ENCODE measurements at regions not wholly inside any gene's neighbourhood (a gene's known extent, or its start where the extent isn't known, plus 50 kb on each side); places are given as distances from the start of the nearest gene placed in this dataset.

DNA sequence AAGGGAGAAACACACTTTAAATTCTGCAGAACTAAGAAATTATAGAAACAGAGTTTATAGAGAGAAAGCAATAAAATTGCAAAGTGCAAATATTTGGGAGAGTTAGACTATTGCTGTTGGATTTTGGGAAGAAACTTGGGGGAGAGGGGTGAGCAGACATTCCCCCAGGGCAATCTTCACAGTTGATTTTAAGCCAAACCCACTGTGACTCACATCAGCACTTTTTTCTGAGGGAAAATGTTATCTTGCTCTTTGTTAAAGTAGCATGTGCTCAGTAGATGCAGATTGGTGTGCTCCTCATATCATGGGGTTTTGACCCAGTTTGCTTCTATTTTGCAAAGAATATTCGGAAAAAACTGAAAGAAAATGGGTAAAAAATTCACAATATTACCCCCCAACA, 367.6 kb downstream of the CDH11 start:
- H3K4me3 ChIP-seq = no peak overlapping the region
- no peaks in the 10 kb centered on the region for H4K20me1 ChIP-seq (ENCODE audit: insufficient read depth, poor library complexity, severe bottlenecking)
- no peaks in the 10 kb centered on the region for H3K9me3 ChIP-seq (ENCODE audit: low read depth)
- no peak overlapping the region for H2AFZ ChIP-seq
- no peaks in the 10 kb centered on the region for H3K79me2 ChIP-seq
- 74% methylated on average over 1 of the region's 1 CpG for WGBS (ENCODE audit: low lambda C conversion rate, missing lambda C conversion rate)
- no peaks in the 10 kb centered on the region for H3K36me3 ChIP-seq (replicated peaks; ENCODE audit: insufficient read depth, low read depth)
- H3K27me3 ChIP-seq = no peaks in the 10 kb centered on the region
- TF ChIP-seq, protein P1, sequence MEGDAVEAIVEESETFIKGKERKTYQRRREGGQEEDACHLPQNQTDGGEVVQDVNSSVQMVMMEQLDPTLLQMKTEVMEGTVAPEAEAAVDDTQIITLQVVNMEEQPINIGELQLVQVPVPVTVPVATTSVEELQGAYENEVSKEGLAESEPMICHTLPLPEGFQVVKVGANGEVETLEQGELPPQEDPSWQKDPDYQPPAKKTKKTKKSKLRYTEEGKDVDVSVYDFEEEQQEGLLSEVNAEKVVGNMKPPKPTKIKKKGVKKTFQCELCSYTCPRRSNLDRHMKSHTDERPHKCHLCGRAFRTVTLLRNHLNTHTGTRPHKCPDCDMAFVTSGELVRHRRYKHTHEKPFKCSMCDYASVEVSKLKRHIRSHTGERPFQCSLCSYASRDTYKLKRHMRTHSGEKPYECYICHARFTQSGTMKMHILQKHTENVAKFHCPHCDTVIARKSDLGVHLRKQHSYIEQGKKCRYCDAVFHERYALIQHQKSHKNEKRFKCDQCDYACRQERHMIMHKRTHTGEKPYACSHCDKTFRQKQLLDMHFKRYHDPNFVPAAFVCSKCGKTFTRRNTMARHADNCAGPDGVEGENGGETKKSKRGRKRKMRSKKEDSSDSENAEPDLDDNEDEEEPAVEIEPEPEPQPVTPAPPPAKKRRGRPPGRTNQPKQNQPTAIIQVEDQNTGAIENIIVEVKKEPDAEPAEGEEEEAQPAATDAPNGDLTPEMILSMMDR (IDR thresholded peaks at IDR 0.05; ENCODE audit: poor library complexity) = no peak
- TF ChIP-seq EZH2 (IDR thresholded peaks at IDR 0.05; ENCODE audit: borderline replicate concordance) = no peak
- TF ChIP-seq EZH2phosphoT487 (IDR thresholded peaks at IDR 0.05; ENCODE audit: low read depth, severe bottlenecking, unreplicated experiment) = no peak
- no peak for DNase-seq (ENCODE audit: low spot score)
- H3K4me1 ChIP-seq (ENCODE audit: insufficient read depth) = no peaks in the 10 kb centered on the region
- no peaks in the 10 kb centered on the region for H3K9me2 ChIP-seq (replicated peaks; ENCODE audit: insufficient read depth)
- H3K27ac ChIP-seq = no peak overlapping the region
- no peak overlapping the region for H3K4me2 ChIP-seq

- H3K4me2 ChIP-seq = no peak overlapping the region
- H3K9me2 ChIP-seq (replicated peaks; ENCODE audit: insufficient read depth) = no peaks in the 10 kb centered on the region
- no peaks in the 10 kb centered on the region for H3K36me3 ChIP-seq (replicated peaks; ENCODE audit: insufficient read depth, low read depth)
- no peaks in the 10 kb centered on the region for H3K9me3 ChIP-seq (ENCODE audit: low read depth)
- H2AFZ ChIP-seq = no peak overlapping the region
- H3K79me2 ChIP-seq = no peaks in the 10 kb centered on the region
- TF ChIP-seq EZH2 (IDR thresholded peaks at IDR 0.05; ENCODE audit: borderline replicate concordance) (no peak), EZH2phosphoT487 (IDR thresholded peaks at IDR 0.05; ENCODE audit: low read depth, severe bottlenecking, unreplicated experiment) (no peak)
- TF ChIP-seq, protein P1 (IDR thresholded peaks at IDR 0.05; ENCODE audit: poor library complexity) = no peak
- H3K27ac ChIP-seq = peak overlapping the region; percentile 20
- DNase-seq (ENCODE audit: low spot score) = no peak
- no peaks in the 10 kb centered on the region for H3K4me1 ChIP-seq (ENCODE audit: insufficient read depth)
- H4K20me1 ChIP-seq (ENCODE audit: insufficient read depth, poor library complexity, severe bottlenecking) = no peaks in the 10 kb centered on the region
- no peaks in the 10 kb centered on the region for H3K27me3 ChIP-seq
- no peak overlapping the region for H3K4me3 ChIP-seq
Observed at GRCh38 chr16:64751906-64752305, 370.0 kb downstream of the CDH11 start.

GRCh38 chr16:64749346-64749745, 372.5 kb downstream of the CDH11 start:
- Histone ChIP-seq H3K9me2 (replicated peaks; ENCODE audit: insufficient read depth) (no peaks in the 10 kb centered on the region), H3K27me3 (no peaks in the 10 kb centered on the region), H3K4me1 (ENCODE audit: insufficient read depth) (no peaks in the 10 kb centered on the region), H2AFZ (no peak overlapping the region), H3K36me3 (replicated peaks; ENCODE audit: insufficient read depth, low read depth) (no peaks in the 10 kb centered on the region), H3K79me2 (no peaks in the 10 kb centered on the region), H3K27ac (no peak overlapping the region), H3K4me2 (no peak overlapping the region), H4K20me1 (ENCODE audit: insufficient read depth, poor library complexity, severe bottlenecking) (no peaks in the 10 kb centered on the region), H3K9me3 (ENCODE audit: low read depth) (no peaks in the 10 kb centered on the region), H3K4me3 (no peak overlapping the region)
- TF ChIP-seq EZH2 (IDR thresholded peaks at IDR 0.05; ENCODE audit: borderline replicate concordance) (no peak), EZH2phosphoT487 (IDR thresholded peaks at IDR 0.05; ENCODE audit: low read depth, severe bottlenecking, unreplicated experiment) (no peak)
- TF ChIP-seq, protein P1 (IDR thresholded peaks at IDR 0.05; ENCODE audit: poor library complexity) = no peak
- no peak for DNase-seq (ENCODE audit: low spot score)

DNA sequence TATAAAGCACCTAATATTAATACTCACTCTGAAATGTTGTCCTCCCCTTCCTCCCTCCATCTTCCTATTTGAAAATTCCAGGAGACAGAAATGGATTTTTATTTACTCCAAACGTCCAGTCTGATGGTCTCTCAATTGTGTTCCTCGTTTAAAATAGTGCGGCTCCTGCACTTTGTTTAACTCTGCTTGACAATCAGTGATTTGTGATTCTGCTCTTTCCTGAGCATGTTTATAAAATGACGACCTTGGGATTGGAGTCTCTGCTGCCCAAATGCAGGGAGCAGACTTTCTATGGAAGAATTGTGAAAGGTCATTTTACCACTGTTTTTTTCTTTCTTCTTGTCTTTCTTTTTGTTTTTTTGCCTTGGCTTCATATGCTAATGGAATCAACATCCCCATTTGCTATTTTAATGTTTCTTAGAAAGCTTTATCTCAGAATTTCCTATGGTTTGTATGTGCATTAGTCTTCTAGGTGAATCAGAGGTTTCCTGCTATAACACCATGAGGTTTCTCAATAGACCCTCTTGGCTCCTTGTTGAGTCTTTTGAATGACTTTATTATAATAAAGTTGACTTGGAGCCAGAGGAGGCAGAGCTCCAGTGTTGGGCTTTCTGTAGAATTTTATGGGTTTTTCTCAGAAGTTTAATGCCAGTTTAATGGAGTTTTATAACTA, 376.5 kb downstream of the CDH11 start:
- WGBS (ENCODE audit: low lambda C conversion rate, missing lambda C conversion rate) = 42% methylated on average over 4 of the region's 4 CpGs
- no peak overlapping the region for H3K4me3 ChIP-seq
- H2AFZ ChIP-seq = no peak overlapping the region
- peak; percentile 8 for DNase-seq (ENCODE audit: low spot score)
- TF ChIP-seq, protein P1 (IDR thresholded peaks at IDR 0.05; ENCODE audit: poor library complexity) = no peak
- no peak for TF ChIP-seq EZH2 (IDR thresholded peaks at IDR 0.05; ENCODE audit: borderline replicate concordance)
- no peak for TF ChIP-seq EZH2phosphoT487 (IDR thresholded peaks at IDR 0.05; ENCODE audit: low read depth, severe bottlenecking, unreplicated experiment)
- H3K4me2 ChIP-seq = no peak overlapping the region
- H4K20me1 ChIP-seq (ENCODE audit: insufficient read depth, poor library complexity, severe bottlenecking) = no peaks in the 10 kb centered on the region
- H3K27ac ChIP-seq = no peak overlapping the region
- H3K9me3 ChIP-seq (ENCODE audit: low read depth) = no peaks in the 10 kb centered on the region
- H3K79me2 ChIP-seq = no peaks in the 10 kb centered on the region
- H3K4me1 ChIP-seq (ENCODE audit: insufficient read depth) = no peaks in the 10 kb centered on the region
- no peaks in the 10 kb centered on the region for H3K36me3 ChIP-seq (replicated peaks; ENCODE audit: insufficient read depth, low read depth)
- H3K27me3 ChIP-seq = no peaks in the 10 kb centered on the region
- H3K9me2 ChIP-seq (replicated peaks; ENCODE audit: insufficient read depth) = no peaks in the 10 kb centered on the region
